GM19193 (cell line): ENCODE measurements at regions not wholly inside any gene's neighbourhood (a gene's known extent, or its start where the extent isn't known, plus 50 kb on each side); places are given as distances from the start of the nearest gene placed in this dataset.

Experiments
- POLR2A ChIP-seq: IDR thresholded peaks from 4 replicates; pipeline ENCODE4 v1.6.1; 2011; ENCODE audit not compliant: insufficient read depth, insufficient read length; ENCODE audit errors: extremely low read depth

DNA sequence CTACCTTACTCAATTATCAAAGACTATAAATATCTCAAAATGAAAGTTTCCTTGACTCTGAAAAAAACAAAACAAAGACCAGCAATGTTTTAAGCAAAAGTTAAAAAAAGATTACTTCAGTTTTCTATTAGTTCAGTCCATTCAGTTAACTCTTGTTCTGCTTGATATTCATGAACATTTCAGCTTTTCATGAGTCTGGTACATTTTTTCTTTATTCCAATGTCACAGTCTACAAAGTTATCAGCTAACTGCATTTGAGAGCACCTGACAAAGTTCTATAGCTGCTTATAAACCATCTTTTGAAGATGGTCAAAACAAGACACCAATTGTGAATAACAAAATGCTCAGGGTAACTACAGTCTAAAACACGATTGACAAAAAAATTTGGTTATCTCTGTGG, 156.1 kb upstream of the NOX3 start:
- TF ChIP-seq POLR2A: no peak

DNA sequence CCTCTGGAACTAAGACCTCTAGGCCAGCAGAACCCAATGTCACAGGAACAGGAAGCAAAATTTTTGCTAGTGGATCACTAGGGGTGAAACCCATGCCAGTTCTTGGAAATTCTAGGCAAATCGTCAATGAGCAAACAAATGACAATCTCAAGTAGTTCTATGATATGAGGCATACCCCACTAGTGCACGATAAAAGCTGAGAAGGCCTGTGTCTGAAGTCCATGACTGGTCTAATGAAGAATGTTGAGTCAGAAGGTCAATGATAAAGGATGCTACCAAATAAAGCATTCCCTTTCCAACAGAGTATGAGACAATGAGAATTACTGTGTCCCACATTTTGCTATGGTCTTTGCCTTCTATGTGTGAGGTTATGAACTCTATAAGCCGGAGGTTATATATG, 149.4 kb upstream of the NOX3 start:
- TF ChIP-seq POLR2A: no peak

DNA sequence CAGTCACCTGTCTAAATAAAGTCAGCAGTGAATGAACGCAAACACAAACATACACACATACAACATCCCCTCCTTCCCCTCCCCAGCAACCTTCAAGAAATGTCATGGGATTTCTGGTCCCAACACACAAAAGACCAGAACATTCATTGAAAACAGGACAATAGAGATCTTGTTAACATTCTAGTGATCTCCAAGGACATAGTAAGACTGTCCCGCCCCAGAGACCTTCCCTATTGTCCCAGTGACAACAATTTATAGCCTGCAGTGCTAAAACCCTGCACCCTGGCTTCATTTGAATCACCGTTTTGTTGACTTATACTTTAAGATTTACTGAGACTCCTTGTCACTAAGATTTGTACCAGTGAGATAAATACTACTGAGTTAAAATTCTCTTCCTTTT, 143.9 kb upstream of the NOX3 start:
- no peak for TF ChIP-seq POLR2A

DNA sequence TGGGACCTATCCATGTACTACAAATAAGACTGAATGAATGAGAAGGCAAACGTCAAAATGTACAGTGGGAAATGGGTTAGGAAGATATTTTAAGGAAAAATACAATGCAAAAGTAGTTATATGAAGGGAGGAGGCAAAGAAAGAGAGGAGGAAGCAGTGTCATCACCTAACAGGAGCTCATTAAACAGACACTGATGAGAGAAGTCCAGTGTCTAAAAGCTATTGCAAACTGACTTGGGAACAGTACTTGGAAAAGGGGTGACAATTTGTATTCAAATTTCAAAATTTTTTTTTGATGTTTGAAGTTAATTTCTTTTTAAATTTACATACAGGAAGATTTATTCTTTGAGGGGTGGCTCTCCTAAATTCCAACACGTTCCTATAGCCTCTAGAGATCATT, 143.5 kb upstream of the NOX3 start:
- no peak for TF ChIP-seq POLR2A

DNA sequence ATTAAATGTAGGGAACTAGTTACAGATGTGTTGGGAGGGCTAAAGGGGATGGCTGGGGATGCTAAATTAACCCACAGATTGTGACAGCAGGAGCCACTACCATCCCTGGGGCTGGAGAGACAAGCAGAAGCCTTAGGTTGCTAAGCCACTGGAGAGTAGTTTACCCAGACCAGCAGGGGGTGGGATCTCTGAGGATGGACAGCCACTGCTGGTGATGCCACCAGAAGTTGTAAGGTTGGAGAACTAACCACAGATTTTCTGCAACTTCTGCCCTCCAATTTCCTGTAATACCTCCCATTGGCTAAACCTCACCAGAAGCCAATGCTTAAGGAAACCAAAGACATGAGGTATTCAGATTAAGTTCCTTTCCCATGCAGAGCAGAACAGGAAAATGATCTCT, 139.6 kb upstream of the NOX3 start:
- TF ChIP-seq POLR2A: no peak

DNA sequence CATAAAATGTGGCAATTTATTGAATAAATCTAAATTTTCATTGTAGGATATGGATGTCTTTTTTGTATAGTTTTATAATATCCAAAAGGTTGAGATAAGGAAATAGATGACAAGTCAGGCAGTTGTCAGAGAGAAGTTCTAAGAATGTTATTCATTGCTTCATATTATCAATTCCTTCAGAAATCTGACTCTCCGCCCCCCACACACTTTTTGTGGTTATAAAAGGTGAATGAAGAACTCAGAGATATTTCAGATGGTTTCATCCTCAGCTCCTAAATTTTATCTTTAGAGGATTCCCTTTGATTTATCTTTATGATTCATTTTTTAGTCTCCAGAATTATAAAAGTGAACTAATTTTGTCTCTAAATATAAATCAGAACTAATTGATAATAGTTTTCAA, 136.1 kb upstream of the NOX3 start:
- TF ChIP-seq POLR2A: no peak

DNA sequence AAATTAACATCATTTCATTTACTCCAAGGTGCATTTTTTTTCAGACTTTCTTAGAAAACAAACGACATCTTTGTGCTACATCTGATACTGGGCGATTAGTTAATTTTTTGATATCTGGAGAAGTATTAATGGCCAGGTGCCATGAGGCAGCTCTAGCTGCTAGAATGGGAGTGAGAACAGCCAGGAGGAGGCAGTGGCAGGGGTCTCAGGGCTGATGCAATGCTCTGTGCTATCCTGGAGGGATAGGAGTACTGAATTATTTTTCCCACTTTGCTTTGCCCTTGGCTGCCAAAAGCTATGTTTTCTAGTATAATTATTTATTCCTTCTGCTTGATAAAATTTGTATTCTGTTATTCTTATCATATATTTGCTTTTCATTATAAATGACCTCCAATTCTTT, 133.6 kb upstream of the NOX3 start:
- TF ChIP-seq POLR2A: no peak

DNA sequence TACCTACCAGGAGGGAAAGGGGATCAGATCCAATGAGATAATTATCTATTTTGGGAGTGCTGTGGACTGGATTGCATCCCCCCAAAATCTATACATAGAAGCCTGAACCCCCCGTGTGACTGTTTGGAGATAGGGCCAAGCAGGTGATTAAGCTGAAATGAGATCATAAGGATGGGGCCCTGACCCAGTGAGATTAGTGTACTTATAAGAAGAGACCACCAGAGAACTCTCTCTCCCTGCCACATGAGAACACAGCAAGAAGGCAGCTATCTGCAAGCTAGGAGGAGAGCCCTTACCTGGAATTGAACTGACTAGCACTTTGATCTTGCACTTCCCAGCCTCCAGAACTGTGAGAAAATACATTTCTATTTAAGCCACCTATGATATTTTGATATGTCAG, 132.2 kb upstream of the NOX3 start:
- TF ChIP-seq POLR2A: no peak

DNA sequence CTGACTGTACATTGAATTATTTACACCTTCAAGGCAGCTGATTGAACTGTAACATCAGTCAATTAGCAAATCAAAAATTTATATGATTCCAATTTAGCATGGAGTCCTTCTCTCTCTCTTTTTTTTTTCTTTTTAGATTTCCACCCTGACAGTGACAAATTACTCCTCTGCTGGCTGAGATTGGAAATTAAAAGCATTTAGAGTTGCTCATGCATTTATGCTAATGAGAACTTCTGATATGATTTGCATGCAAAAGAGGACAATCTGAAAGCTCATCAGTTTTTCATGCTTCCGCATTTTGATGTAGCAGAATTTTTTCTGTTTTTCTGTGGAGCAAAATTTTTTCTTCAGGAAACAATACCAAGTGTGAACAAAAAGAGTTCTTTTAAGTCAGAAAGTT, 130.5 kb upstream of the NOX3 start:
- no peak for TF ChIP-seq POLR2A

DNA sequence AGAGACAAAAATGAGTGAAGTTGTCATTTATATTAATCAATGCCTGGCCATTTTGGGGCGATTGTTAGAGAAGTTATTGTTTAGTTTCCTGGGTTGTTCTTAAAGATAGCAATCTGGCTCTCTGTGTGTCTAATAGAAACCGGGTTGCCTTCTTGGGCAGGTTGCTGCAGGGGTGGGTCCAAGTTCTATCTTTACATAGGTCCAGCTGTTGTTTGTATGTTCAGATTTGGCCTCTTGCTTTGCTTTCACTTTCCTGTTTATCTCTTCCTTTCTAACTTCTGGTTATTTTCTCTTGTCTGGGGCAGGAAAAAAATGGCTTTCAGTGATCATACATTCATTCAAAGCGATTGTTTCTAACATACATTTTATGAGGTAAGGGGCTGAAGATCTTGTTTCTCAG, 128.4 kb upstream of the NOX3 start:
- TF ChIP-seq POLR2A: no peak

DNA sequence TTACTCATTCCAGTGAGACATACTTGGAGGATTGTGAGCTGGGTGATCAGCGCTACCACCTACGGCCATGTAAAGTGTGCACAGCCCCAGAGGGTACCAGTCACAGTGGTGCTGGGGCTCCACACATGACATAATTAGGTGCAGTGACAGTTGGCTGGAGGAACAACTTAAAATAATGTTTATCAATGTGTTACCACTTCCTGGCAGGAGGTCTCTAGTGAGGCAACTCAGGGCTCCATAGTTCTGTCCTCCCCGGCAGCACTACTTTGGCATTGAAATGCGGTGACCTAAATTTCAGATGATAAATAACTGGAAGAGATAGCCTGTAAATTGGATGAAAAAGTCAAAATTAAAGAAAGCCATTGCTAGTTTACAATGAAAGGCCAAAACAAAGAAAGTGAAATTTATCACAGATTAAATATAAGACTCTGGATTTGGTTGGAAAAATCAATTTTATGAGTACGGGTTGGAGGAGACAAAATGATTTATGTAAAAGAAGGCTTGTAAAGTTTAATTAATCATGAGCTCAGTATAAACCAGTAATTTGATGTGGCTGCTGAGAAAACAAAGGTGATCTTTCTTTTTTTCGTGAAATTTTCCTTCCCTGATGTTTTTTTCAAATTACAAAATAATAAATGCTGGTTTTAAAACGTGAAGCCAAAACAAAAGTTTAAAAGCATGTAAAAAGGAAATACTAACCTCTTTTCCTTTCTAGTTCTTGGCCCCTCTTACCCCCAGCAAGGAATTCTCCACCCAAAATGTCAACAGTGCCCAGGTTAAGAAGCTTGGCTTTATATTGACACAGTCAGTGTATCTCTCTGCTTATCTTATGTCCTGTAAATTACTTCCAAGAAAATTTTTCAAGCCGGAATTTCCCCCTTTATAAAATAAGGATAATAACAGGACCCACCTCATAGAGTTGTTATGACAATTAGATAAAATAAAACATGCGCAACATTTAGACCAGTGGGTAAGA, 126.7 kb upstream of the NOX3 start:
- no peak for TF ChIP-seq POLR2A

DNA sequence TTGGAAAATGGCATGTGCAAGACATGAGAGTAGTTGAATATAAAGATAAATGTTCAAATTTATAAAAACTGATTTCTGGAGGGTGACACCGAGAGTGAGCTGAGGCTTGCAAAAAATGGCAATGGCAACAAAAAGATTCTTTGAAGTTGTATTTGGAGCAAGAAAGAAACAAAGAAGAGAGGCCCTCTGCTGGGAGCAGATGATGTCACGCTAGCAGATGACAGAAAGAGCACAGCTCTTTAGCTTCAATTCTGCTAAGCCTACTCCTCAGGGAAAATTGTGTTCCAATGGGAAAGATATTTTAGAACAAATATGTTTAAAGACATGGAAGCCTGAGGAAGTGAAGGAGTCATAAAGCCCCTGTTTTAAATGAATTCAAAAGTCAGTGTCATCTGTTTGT, 125.3 kb upstream of the NOX3 start:
- no peak for TF ChIP-seq POLR2A

DNA sequence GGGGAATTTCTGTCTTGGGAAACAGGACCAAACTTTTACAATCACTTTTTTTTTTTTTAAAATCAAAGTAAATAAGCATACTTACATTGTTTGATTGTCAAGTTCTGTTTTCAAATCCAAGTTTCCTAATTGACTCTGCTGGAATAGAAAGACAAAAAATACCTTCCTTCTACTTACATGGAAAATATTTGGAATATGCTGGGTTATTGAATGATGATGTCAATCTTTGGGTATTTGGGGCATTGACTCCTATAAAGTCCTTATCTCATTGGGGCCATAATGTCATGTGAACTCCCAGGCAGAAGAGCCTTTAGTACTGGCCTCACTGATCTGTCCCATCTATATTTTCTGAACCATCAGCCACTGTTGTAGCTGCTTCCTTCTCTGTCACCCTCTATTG, 122.6 kb upstream of the NOX3 start:
- no peak for TF ChIP-seq POLR2A

DNA sequence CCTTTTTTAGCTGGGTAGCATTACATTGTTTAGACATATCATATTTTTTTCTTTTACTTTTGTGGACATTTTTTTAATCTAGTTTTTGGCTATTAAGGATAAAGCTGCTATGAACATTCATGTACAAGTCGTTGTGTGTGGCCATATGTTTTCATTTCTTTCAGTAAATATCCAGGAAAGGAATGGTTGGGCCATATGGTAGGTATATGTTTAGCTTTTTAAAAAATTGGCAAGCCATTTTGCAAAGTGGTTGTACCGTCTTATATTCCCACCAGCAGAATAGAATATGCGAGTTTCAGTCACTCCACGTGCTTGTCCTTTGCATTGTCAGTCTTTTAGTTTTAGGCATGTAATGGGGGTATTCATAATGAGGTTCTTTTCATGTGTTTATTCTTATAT, 106.3 kb upstream of the NOX3 start:
- no peak for TF ChIP-seq POLR2A

DNA sequence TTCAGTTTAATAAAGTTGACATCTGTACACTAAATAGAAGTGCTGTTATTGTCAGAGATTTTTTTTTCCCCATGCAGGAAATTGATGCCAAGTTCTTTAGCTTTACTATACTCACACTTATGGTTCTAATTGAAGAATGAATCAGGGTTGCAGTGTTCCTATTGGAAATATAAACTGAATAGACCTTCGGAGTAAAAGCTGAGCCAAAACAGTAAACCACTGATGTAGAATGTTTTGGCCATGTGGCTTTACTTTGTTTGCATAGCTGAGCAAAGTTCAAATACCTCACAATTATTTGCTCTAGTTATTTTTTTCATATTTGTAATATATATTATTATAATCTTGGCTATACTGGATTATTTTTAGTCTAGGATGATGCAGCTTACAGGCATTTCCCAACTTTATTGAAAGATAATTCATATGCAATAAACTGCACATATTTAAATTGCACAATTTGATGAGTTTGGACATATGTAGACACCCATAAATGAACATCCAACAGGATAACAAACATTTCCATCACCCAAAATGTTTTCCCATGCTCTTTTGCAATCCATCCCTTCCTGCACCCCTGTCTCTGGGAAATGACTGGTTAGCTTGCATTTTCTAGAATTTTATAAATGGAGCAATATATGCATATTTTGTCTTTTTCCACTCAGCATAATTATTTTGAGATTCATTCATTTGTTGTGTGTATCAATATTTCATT, 105.8 kb upstream of the NOX3 start:
- no peak for TF ChIP-seq POLR2A

DNA sequence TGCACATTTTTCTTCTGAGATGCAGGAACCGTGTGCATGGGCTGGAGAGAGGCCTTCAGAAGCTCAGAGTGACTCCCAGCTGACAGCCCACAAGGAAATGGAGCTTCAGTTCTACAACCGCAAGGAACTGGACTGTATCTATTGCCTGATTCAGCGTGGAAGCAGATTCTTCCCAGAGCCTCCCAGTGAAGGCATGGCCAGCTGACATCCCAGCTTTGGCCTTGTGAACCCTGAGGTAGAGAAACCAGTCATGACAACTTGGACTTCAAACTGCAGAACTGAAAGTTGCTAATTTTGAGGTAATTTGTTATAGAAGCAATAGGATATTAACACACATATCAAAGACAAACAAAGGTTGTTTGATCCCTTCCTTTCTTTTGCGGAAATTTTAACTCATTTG, 94.3 kb upstream of the NOX3 start:
- TF ChIP-seq POLR2A: no peak
